Trophoblast cell (in vitro differentiated cells and primary cell): ENCODE measurements at regions not wholly inside any gene's neighbourhood (a gene's known extent, or its start where the extent isn't known, plus 50 kb on each side); places are given as distances from the start of the nearest gene placed in this dataset.

Experiments
- DNase-seq, 2 donors: peaks; one replicate each; pipeline ENCODE4 v3.0.0-alpha.2; 2016
- H2AFZ ChIP-seq: 2 replicates; pipeline ENCODE4 v1.6.1; 2013; ENCODE audit warnings: low read length, moderate library complexity, mild to moderate bottlenecking; ENCODE audit not compliant: insufficient read depth, poor library complexity
- H2AK5ac ChIP-seq: 2 replicates; pipeline ENCODE4 v1.6.1; 2013; ENCODE audit warnings: mild to moderate bottlenecking, low read length
- H2BK120ac ChIP-seq: 2 replicates; pipeline ENCODE4 v1.6.1; 2013; ENCODE audit warnings: low read length, mild to moderate bottlenecking, moderate library complexity; ENCODE audit not compliant: insufficient read depth, poor library complexity
- H2BK12ac ChIP-seq: 2 replicates; pipeline ENCODE4 v1.6.1; 2013; ENCODE audit warnings: mild to moderate bottlenecking, low read length, moderate library complexity
- H2BK5ac ChIP-seq: 2 replicates; pipeline ENCODE4 v1.6.1; 2013; ENCODE audit warnings: low read length, low read depth, moderate library complexity, mild to moderate bottlenecking; ENCODE audit not compliant: poor library complexity
- H3K14ac ChIP-seq: 2 replicates; pipeline ENCODE4 v1.6.1; 2013; ENCODE audit warnings: mild to moderate bottlenecking, low read length
- H3K18ac ChIP-seq: 2 replicates; pipeline ENCODE4 v1.6.1; 2013; ENCODE audit warnings: mild to moderate bottlenecking, low read length
- H3K23ac ChIP-seq: 2 replicates; pipeline ENCODE4 v1.6.1; 2013; ENCODE audit warnings: low read length
- H3K27ac ChIP-seq: 2 replicates; pipeline ENCODE4 v1.5.1; 2013; ENCODE audit warnings: low read depth, mild to moderate bottlenecking, inconsistent platforms, low read length, moderate library complexity
- H3K27me3 ChIP-seq: 2 replicates; pipeline ENCODE4 v1.6.1; 2013; ENCODE audit warnings: inconsistent platforms, mild to moderate bottlenecking, low read length, moderate library complexity; ENCODE audit not compliant: insufficient read depth
- H3K36me3 ChIP-seq, 2 experiments: 1 replicate in 1 of 2; 2 replicates in 1 of 2; pipeline ENCODE4 v1.6.1; 2013; ENCODE audit warnings: low read length in 2 of 2, mild to moderate bottlenecking in 2 of 2, moderate library complexity in 1 of 2; ENCODE audit not compliant: insufficient read depth in 2 of 2, control insufficient read depth in 1 of 2
- H3K4ac ChIP-seq: 2 replicates; pipeline ENCODE4 v1.6.1; 2013; ENCODE audit warnings: low read depth, mild to moderate bottlenecking, low read length, moderate library complexity
- H3K4me1 ChIP-seq, 2 experiments: 1 replicate in 1 of 2; 2 replicates in 1 of 2; pipeline ENCODE4 v1.6.1; 2013; ENCODE audit warnings: low read length in 2 of 2, mild to moderate bottlenecking in 2 of 2, moderate library complexity in 1 of 2; ENCODE audit not compliant: insufficient read depth in 2 of 2, control insufficient read depth in 1 of 2
- H3K4me2 ChIP-seq: 2 replicates; pipeline ENCODE4 v1.6.1; 2013; ENCODE audit warnings: inconsistent platforms, mild to moderate bottlenecking, low read length, moderate library complexity
- H3K4me3 ChIP-seq: 2 replicates; pipeline ENCODE4 v1.5.1; 2013; ENCODE audit warnings: mild to moderate bottlenecking, low read depth, low read length, inconsistent platforms
- H3K79me1 ChIP-seq: one replicate; pipeline ENCODE4 v1.6.1; 2013; ENCODE audit warnings: low read length
- H3K79me2 ChIP-seq: 2 replicates; pipeline ENCODE4 v1.6.1; 2013; ENCODE audit warnings: low read length, mild to moderate bottlenecking; ENCODE audit not compliant: control insufficient read depth, insufficient read depth, poor library complexity
- H3K9ac ChIP-seq: 2 replicates; pipeline ENCODE4 v1.6.1; 2013; ENCODE audit warnings: mild to moderate bottlenecking, low read length
- H3K9me3 ChIP-seq: 2 replicates; pipeline ENCODE4 v1.6.1; 2013; ENCODE audit warnings: low read depth, mild to moderate bottlenecking, control low read depth, inconsistent platforms, low read length; ENCODE audit not compliant: insufficient read depth
- H4K12ac ChIP-seq: 2 replicates; pipeline ENCODE4 v1.6.1; 2013; ENCODE audit warnings: low read depth, mild to moderate bottlenecking, low read length, moderate library complexity
- H4K8ac ChIP-seq: 2 replicates; pipeline ENCODE4 v1.6.1; 2013; ENCODE audit warnings: low read depth, mild to moderate bottlenecking, low read length, moderate library complexity
- H4K91ac ChIP-seq: one replicate; pipeline ENCODE4 v1.6.1; 2013; ENCODE audit warnings: low read depth, mild to moderate bottlenecking, low read length, moderate library complexity
- WGBS: extraction: QIAGEN DNeasy Blood & Tissue Kit; methylation state at CpG from one replicate; pipeline ENCODE4 v1.1.7; 2013; ENCODE audit warnings: missing lambda C conversion rate; ENCODE audit not compliant: insufficient read length, insufficient coverage; ENCODE audit errors: extremely low coverage; 5-methylcytosine and 5-hydroxymethylcytosine counted together

DNA sequence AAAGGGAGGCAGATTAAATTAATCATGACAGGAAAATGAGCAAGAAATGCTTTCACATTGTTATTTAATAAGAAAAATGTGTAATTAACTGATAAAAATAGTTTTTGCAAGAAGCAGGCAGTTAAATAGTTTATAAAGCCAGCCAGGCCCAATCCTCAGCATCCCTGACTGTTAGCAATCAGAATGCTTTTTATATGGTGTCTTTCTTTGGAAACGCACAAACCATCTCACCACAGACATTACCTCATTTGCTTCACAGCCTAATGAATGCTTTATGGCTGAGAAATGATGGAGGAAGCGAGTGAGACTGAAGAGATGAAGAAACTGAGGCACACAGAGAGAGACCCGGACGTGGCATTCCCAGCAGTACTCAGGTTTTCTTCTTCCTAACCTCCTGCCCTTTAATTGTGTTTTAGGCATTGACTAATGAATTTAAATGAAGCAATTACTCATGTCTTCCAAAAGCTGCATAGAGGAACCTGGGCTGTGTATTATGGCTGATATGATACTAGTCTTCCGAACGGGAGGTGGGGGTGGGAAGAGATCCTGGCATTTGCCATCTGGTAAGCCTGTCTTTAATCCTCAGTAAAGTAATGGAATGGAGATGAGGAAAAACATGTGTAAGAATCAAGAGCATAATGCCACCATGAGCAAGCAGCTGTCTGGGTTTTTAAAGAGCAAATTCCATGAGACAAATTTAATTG lies 116.1 kb upstream of the LMO4 start:
- DNase-seq: no peak
- Histone ChIP-seq H3K18ac (no peak overlapping the region), H3K9me3 (peaks cover 4% of the 10 kb centered on the region), H2AK5ac (no peak overlapping the region), H4K12ac (no peak overlapping the region), H2BK120ac (no peak overlapping the region), H3K9ac (no peak overlapping the region), H2AFZ (no peak overlapping the region), H3K79me1 (no peaks in the 10 kb centered on the region), H3K14ac (no peak overlapping the region), H2BK12ac (no peak overlapping the region), H3K27ac (no peak overlapping the region), H3K79me2 (no peaks in the 10 kb centered on the region), H4K91ac (no peak overlapping the region), H2BK5ac (no peak overlapping the region), H3K23ac (no peak overlapping the region), H3K36me3 (no peaks in the 10 kb centered on the region), H4K8ac (no peak overlapping the region), H3K4ac (no peak overlapping the region), H3K4me3 (no peak overlapping the region), H3K27me3 (no peaks in the 10 kb centered on the region), H3K4me1 (no peaks in the 10 kb centered on the region), H3K4me2 (no peak overlapping the region)
- WGBS: no CpG with 5 or more reads among the region's 6 CpGs

DNA sequence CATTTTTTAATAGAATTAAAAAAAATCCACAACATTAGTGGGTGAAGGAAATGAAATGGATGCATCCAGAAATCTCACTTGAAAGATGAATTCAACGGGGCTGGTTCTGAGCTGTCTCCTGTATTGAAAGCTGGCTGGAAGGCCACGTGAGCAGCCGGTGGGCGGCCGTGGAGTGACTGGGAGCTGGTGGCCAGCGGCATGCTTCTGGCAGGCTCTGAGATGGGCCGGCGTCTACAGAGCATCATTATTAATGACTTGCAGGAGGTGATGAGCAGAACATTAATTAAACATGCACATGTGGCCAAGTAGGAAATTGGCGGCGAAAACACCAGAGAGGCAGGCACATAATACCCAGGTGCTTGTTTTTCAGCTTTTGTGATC lies 115.6 kb upstream of the LMO4 start:
- H2BK12ac ChIP-seq: no peak overlapping the region
- no peak overlapping the region for H3K4ac ChIP-seq
- H4K91ac ChIP-seq: no peak overlapping the region
- H3K4me2 ChIP-seq: no peak overlapping the region
- no peak overlapping the region for H3K23ac ChIP-seq
- WGBS: no CpG with 5 or more reads among the region's 10 CpGs
- no peak overlapping the region for H3K14ac ChIP-seq
- no peak overlapping the region for H4K12ac ChIP-seq
- H3K4me3 ChIP-seq: no peak overlapping the region
- no peak overlapping the region for H2BK120ac ChIP-seq
- H2BK5ac ChIP-seq: no peak overlapping the region
- H3K79me2 ChIP-seq: no peaks in the 10 kb centered on the region
- DNase-seq: no peak
- peaks cover 4% of the 10 kb centered on the region for H3K9me3 ChIP-seq
- H2AFZ ChIP-seq: no peak overlapping the region
- no peaks in the 10 kb centered on the region for H3K36me3 ChIP-seq
- H3K27me3 ChIP-seq: no peaks in the 10 kb centered on the region
- no peak overlapping the region for H3K18ac ChIP-seq
- H3K27ac ChIP-seq: no peak overlapping the region
- H3K9ac ChIP-seq: no peak overlapping the region
- no peaks in the 10 kb centered on the region for H3K79me1 ChIP-seq
- no peak overlapping the region for H2AK5ac ChIP-seq
- H3K4me1 ChIP-seq: no peaks in the 10 kb centered on the region
- no peak overlapping the region for H4K8ac ChIP-seq

DNA sequence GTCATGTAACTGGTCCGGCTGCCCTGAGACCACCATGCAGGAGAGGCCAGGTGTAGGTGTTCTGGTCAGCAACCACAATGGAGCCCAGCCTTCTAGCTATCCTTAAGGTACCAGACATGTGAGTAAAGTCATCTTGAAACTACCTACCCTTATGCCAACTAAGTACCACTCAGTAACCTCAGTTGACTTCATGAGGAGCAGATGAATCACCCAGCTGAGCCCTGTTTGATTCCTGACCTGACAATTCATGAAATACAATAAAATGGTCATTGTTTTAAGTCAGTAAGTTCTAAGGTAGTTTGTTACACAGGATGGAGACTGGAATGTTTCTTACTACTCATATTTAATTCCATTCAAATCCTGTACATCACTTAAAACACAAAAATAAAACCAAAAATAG lies 113.1 kb upstream of the LMO4 start:
- no CpG with 5 or more reads among the region's 1 CpG for WGBS
- H3K9me3 ChIP-seq: peaks cover 4% of the 10 kb centered on the region
- H3K27ac ChIP-seq: no peak overlapping the region
- H3K79me2 ChIP-seq: no peaks in the 10 kb centered on the region
- no peak overlapping the region for H2BK12ac ChIP-seq
- H4K91ac ChIP-seq: no peak overlapping the region
- no peak overlapping the region for H3K23ac ChIP-seq
- H2BK5ac ChIP-seq: no peak overlapping the region
- H3K36me3 ChIP-seq: no peaks in the 10 kb centered on the region
- H2BK120ac ChIP-seq: no peak overlapping the region
- H3K27me3 ChIP-seq: no peaks in the 10 kb centered on the region
- no peak overlapping the region for H4K8ac ChIP-seq
- H3K4me2 ChIP-seq: no peak overlapping the region
- H3K14ac ChIP-seq: no peak overlapping the region
- H3K9ac ChIP-seq: no peak overlapping the region
- DNase-seq: no peak
- H3K18ac ChIP-seq: no peak overlapping the region
- no peak overlapping the region for H3K4me3 ChIP-seq
- no peaks in the 10 kb centered on the region for H3K79me1 ChIP-seq
- H2AFZ ChIP-seq: no peak overlapping the region
- H3K4me1 ChIP-seq: peaks cover under 1 to 4% of the 10 kb centered on the region in 2 experiments
- H2AK5ac ChIP-seq: no peak overlapping the region
- no peak overlapping the region for H4K12ac ChIP-seq
- no peak overlapping the region for H3K4ac ChIP-seq

DNA sequence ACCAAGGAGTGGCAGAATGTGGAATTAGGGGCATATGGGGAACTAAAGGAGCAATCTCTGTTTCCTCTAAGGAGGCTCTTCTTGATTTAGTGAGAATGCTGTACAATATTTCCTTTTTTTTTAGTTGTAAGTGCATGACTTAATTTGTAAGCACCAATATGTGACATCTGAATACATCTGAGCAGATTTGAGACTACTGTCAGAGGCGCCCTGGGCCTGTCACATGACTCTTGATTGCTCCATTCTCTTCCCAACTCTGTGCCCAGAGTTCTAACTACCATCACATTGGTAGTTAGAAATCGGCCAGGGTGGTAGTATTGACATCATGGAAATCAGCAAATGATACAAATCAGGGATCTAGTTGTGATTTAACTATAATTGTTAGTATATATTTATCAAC lies 110.1 kb upstream of the LMO4 start:
- H3K4me1 ChIP-seq: peaks cover 3 to 7% of the 10 kb centered on the region in 2 experiments
- H4K8ac ChIP-seq: no peak overlapping the region
- no peak overlapping the region for H3K4me3 ChIP-seq

More for the DNA sequence above, 110.1 kb upstream of the LMO4 start:
- no peak overlapping the region for H3K23ac ChIP-seq
- no peak overlapping the region for H4K91ac ChIP-seq
- no peak overlapping the region for H3K18ac ChIP-seq
- DNase-seq: no peak
- H2AK5ac ChIP-seq: no peak overlapping the region
- H3K14ac ChIP-seq: no peak overlapping the region
- no peaks in the 10 kb centered on the region for H3K79me2 ChIP-seq
- H3K27me3 ChIP-seq: no peaks in the 10 kb centered on the region
- no peaks in the 10 kb centered on the region for H3K36me3 ChIP-seq
- no peak overlapping the region for H3K4ac ChIP-seq
- H2BK5ac ChIP-seq: no peak overlapping the region
- no peak overlapping the region for H2AFZ ChIP-seq
- no CpG with 5 or more reads among the region's 2 CpGs for WGBS
- no peak overlapping the region for H2BK120ac ChIP-seq
- no peak overlapping the region for H3K9ac ChIP-seq
- no peak overlapping the region for H3K4me2 ChIP-seq
- no peaks in the 10 kb centered on the region for H3K79me1 ChIP-seq
- no peak overlapping the region for H4K12ac ChIP-seq
- H2BK12ac ChIP-seq: no peak overlapping the region
- no peak overlapping the region for H3K27ac ChIP-seq
- H3K9me3 ChIP-seq: no peaks in the 10 kb centered on the region
